HCT116 (cell line): ENCODE measurements at regions not wholly inside any gene's neighbourhood (a gene's known extent, or its start where the extent isn't known, plus 50 kb on each side); places are given as distances from the start of the nearest gene placed in this dataset.

Experiments
- EZH2 ChIP-seq: fragments of 200-600 bp; sonication (generic); IDR thresholded peaks from 2 replicates; pipeline ENCODE4 v1.6.1; 2017; ENCODE audit warnings: antibody characterized with exemption, mixed run types
- POLR2A ChIP-seq: IDR thresholded peaks from 2 replicates; pipeline ENCODE4 v1.7.0; 2011; ENCODE audit warnings: borderline replicate concordance; ENCODE audit not compliant: insufficient read depth, insufficient read length; ENCODE audit errors: extremely low read depth
- POLR2AphosphoS5 ChIP-seq: IDR thresholded peaks from 2 replicates; pipeline ENCODE4 v1.6.1; 2011; ENCODE audit warnings: mild to moderate bottlenecking, low read depth, low read length, moderate library complexity
- RAD21 ChIP-seq: IDR thresholded peaks from 2 replicates; pipeline ENCODE4 v1.6.1; 2012; ENCODE audit warnings: low read depth, mild to moderate bottlenecking
- TF ChIP-seq, protein P1 (sequence below), 3 experiments: fragments of 200-600 bp in 1 of 3; sonication (generic) in 1 of 3; IDR thresholded peaks in 2 of 3; conservative IDR thresholded peaks in 1 of 3; 2 replicates each; pipeline ENCODE4 v1.5.1; 2012 to 2017; ENCODE audit warnings: low read depth in 2 of 3, low read length in 2 of 3, antibody characterized with exemption in 1 of 3, borderline replicate concordance in 1 of 3, control low read depth in 1 of 3, mild to moderate bottlenecking in 1 of 3, mixed read lengths in 1 of 3, mixed run types in 1 of 3, moderate library complexity in 1 of 3; ENCODE audit not compliant: insufficient read depth in 1 of 3

DNA sequence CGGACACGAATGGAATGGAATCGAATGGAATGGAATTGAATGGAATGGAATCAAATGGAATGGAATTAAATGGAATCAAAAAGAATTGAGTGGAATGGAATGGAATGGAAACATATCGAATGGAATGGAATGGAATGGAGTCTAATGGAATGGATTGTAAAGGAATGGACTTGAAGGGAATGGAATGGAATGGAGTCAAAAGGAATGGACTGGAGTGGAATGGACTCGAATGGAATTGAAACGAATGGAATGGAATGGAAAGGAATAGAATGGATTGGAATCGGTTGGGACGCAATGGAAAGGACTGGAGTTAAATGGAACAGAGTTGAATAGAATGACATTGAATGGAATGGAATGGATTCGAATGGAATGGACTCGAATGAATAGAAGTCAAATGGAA, 486.9 kb upstream of the WSB1 start:
- TF ChIP-seq, protein P1, sequence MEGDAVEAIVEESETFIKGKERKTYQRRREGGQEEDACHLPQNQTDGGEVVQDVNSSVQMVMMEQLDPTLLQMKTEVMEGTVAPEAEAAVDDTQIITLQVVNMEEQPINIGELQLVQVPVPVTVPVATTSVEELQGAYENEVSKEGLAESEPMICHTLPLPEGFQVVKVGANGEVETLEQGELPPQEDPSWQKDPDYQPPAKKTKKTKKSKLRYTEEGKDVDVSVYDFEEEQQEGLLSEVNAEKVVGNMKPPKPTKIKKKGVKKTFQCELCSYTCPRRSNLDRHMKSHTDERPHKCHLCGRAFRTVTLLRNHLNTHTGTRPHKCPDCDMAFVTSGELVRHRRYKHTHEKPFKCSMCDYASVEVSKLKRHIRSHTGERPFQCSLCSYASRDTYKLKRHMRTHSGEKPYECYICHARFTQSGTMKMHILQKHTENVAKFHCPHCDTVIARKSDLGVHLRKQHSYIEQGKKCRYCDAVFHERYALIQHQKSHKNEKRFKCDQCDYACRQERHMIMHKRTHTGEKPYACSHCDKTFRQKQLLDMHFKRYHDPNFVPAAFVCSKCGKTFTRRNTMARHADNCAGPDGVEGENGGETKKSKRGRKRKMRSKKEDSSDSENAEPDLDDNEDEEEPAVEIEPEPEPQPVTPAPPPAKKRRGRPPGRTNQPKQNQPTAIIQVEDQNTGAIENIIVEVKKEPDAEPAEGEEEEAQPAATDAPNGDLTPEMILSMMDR (IDR thresholded peaks at IDR 0.05 in 2 of 3, conservative IDR thresholded peaks at IDR 0.05 in 1 of 3; ENCODE audit: borderline replicate concordance in 1 of 3, insufficient read depth in 1 of 3, low read depth in 2 of 3, low read length in 2 of 3): no peak
- TF ChIP-seq POLR2AphosphoS5 (no peak), RAD21 (no peak), EZH2 (no peak), POLR2A (no peak)
